GM06990 (cell line): ENCODE measurements at regions not wholly inside any gene's neighbourhood (a gene's known extent, or its start where the extent isn't known, plus 50 kb on each side); places are given as distances from the start of the nearest gene placed in this dataset.

Source experiments
- DNase-seq: peaks from one replicate; pipeline ENCODE4 v3.0.0-alpha.2; 2011; ENCODE audit not compliant: insufficient read length; ENCODE audit errors: extremely low read depth
- H3K27me3 ChIP-seq: replicated peaks from 2 replicates; pipeline ENCODE4 v1.6.0; 2011; ENCODE audit warnings: low read length; ENCODE audit not compliant: control insufficient read depth, insufficient read depth
- H3K36me3 ChIP-seq: 2 replicates; pipeline ENCODE4 v1.5.1; 2011; ENCODE audit warnings: low read length; ENCODE audit not compliant: control insufficient read depth, insufficient read depth
- H3K4me3 ChIP-seq: replicated peaks from 2 replicates; pipeline ENCODE4 v1.5.1; 2011; ENCODE audit warnings: low read depth, mild to moderate bottlenecking, control low read depth, low read length
- TF ChIP-seq, protein P1 (sequence below): IDR thresholded peaks from 2 replicates; pipeline ENCODE4 v1.5.1; 2011; ENCODE audit warnings: low read length, control low read depth, mild to moderate bottlenecking, inconsistent platforms; ENCODE audit not compliant: insufficient read depth, poor library complexity, severe bottlenecking

- no peaks in the 10 kb centered on the region for H3K36me3 ChIP-seq
- no peaks in the 10 kb centered on the region for H3K27me3 ChIP-seq
- TF ChIP-seq, protein P1, sequence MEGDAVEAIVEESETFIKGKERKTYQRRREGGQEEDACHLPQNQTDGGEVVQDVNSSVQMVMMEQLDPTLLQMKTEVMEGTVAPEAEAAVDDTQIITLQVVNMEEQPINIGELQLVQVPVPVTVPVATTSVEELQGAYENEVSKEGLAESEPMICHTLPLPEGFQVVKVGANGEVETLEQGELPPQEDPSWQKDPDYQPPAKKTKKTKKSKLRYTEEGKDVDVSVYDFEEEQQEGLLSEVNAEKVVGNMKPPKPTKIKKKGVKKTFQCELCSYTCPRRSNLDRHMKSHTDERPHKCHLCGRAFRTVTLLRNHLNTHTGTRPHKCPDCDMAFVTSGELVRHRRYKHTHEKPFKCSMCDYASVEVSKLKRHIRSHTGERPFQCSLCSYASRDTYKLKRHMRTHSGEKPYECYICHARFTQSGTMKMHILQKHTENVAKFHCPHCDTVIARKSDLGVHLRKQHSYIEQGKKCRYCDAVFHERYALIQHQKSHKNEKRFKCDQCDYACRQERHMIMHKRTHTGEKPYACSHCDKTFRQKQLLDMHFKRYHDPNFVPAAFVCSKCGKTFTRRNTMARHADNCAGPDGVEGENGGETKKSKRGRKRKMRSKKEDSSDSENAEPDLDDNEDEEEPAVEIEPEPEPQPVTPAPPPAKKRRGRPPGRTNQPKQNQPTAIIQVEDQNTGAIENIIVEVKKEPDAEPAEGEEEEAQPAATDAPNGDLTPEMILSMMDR: no peak
- H3K4me3 ChIP-seq: no peak overlapping the region
- no peak for DNase-seq
These were observed 72.4 kb upstream of the RAP2B start for GRCh38 chr3:153089620-153090019.

DNA sequence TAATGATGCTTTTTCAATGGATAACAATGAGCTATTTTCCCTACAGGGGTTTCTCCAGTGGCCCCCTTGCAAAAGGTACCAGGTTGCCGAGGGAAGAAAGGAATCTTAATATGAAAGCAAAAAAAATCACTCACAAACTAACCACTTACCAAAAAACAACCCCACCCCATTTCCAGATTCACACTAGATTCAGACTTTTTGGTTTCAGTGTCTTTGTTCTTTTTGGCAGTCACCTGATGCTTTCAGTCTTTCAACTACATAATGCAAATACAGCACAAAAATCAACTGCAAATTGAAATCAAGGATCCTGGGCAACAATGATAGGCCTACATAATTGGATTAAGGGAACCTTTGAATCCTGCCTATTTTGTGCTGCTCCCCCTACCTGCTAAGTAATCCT lies 71.1 kb upstream of the RAP2B start:
- TF ChIP-seq, protein P1: no peak
- Histone ChIP-seq H3K36me3 (no peaks in the 10 kb centered on the region), H3K27me3 (no peaks in the 10 kb centered on the region), H3K4me3 (no peak overlapping the region)
- peak; percentile 43 for DNase-seq

DNA sequence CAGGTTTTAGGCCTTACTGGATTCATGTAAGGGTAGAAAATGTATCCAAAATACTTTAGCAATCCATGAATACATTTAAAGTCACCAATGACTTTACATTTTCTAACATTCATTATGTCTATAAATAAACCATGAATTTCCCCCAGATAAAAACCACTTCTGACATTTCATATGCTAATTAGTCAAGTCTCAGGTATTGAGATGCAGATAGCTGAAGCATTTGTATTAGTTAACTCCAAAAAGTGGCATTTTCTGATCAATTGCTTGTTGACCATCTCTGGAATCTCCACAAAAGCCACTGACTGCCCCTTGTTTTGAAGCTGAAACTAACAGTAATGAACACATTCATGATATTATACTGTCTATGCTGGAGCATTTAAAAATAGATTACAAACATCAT lies 68.4 kb upstream of the RAP2B start:
- DNase-seq: no peak
- TF ChIP-seq, protein P1: no peak
- Histone ChIP-seq H3K4me3 (no peak overlapping the region), H3K27me3 (no peaks in the 10 kb centered on the region), H3K36me3 (no peaks in the 10 kb centered on the region)

DNA sequence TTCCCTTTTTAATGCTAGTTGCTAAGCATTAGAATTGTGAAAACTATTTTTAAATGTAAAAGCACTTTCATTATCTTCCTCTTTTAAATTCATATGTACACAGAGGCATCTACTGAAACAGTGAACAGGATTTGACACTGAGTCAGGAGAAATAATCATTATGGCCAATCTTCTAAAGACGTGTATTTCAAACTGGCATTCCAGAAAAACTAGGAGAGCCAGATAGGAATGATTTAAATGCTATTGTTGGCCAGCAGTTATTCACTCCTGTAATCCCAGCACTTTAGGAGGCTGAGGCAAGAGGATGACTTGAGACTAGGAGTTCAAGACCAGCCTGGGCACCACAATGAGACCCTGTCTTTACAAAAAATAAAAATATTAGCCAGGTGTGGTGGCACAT lies 67.6 kb upstream of the RAP2B start:
- Histone ChIP-seq H3K27me3 (no peaks in the 10 kb centered on the region), H3K4me3 (no peak overlapping the region), H3K36me3 (no peaks in the 10 kb centered on the region)
- DNase-seq: no peak
- TF ChIP-seq, protein P1: no peak

GRCh38 chr3:153095441-153095840 lies 66.6 kb upstream of the RAP2B start:
- no peaks in the 10 kb centered on the region for H3K36me3 ChIP-seq
- DNase-seq: no peak
- no peaks in the 10 kb centered on the region for H3K27me3 ChIP-seq
- no peak overlapping the region for H3K4me3 ChIP-seq
- TF ChIP-seq, protein P1: no peak

DNA sequence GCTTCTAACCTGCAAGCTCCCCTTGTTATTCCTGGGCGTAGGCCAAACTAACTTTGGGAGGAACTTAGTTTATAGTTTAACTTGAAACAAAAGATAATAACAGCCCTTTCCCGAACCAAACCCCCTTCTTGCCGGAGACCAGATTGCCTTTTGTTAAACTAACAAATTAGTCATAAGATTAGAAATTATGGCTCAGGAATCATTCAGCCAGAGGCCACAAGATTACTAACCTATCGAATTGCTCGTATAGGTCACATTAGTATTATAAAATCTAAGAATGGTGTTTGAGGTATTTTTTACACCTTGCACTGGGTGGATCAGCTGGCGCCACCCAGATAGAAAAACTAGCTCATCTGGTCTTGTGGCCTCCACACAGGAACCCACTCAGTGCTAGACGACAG lies 65.3 kb upstream of the RAP2B start:
- Histone ChIP-seq H3K4me3 (no peak overlapping the region), H3K36me3 (no peaks in the 10 kb centered on the region), H3K27me3 (no peaks in the 10 kb centered on the region)
- TF ChIP-seq, protein P1: no peak
- DNase-seq: no peak
